Kidney (tissue), 13 donors: ENCODE measurements at regions not wholly inside any gene's neighbourhood (a gene's known extent, or its start where the extent isn't known, plus 50 kb on each side); places are given as distances from the start of the nearest gene placed in this dataset.

Source experiments
- DNase-seq, 5 donors: peaks; one replicate each; pipeline ENCODE4 v3.0.0-alpha.2; 2013 to 2020
- FAIRE-seq: peaks from 2 replicates; lab custom pipeline; 2012; peaks lifted over from hg19 to GRCh38; lab: Jason Lieb, UNC
- H3K27ac ChIP-seq, 2 donors: one replicate each; pipeline ENCODE4 v1.7.0; 2013; ENCODE audit warnings: low read depth in 2 of 2, low read length in 2 of 2, inconsistent platforms in 1 of 2
- H3K27me3 ChIP-seq: one replicate; pipeline ENCODE4 v1.7.1; 2013; ENCODE audit warnings: low read length, inconsistent platforms; ENCODE audit not compliant: control insufficient read depth, insufficient read depth
- H3K36me3 ChIP-seq, 3 donors: one replicate each; pipeline versions ENCODE4 v1.7.0 to v1.7.1; 2013; ENCODE audit warnings: low read length in 3 of 3, control low read depth in 1 of 3, inconsistent platforms in 1 of 3; ENCODE audit not compliant: insufficient read depth in 3 of 3, control insufficient read depth in 2 of 3
- H3K4me1 ChIP-seq, 3 donors: one replicate each; pipeline versions ENCODE4 v1.7.0 to v1.7.1; 2013; ENCODE audit warnings: low read length in 3 of 3, inconsistent platforms in 1 of 3, low read depth in 1 of 3; ENCODE audit not compliant: control insufficient read depth in 2 of 3, insufficient read depth in 2 of 3
- H3K4me3 ChIP-seq, 3 donors: one replicate each; pipeline versions ENCODE4 v1.7.0 to v1.8.1; 2013; ENCODE audit warnings: low read length in 3 of 3, control low read depth in 1 of 3, inconsistent platforms in 1 of 3
- H3K9ac ChIP-seq, 3 donors: one replicate each; pipeline versions ENCODE4 v1.7.0 to v1.7.1; 2013; ENCODE audit warnings: low read length in 3 of 3, control low read depth in 1 of 3, inconsistent platforms in 1 of 3
- H3K9me3 ChIP-seq, 3 donors: one replicate each; pipeline versions ENCODE4 v1.7.0 to v1.7.1; 2013; ENCODE audit warnings: low read length in 3 of 3, control low read depth in 1 of 3, inconsistent platforms in 1 of 3; ENCODE audit not compliant: control insufficient read depth in 2 of 3, insufficient read depth in 1 of 3
- CTCF ChIP-seq: IDR thresholded peaks from 3 replicates; pipeline ENCODE4 v1.5.1; 2012; ENCODE audit warnings: mild to moderate bottlenecking, moderate library complexity, borderline replicate concordance; ENCODE audit not compliant: insufficient read depth; ENCODE audit errors: extremely low read depth
- intact Hi-C: fragments of 100-400 bp; cut with DNase I; formaldehyde crosslinking; loops from one replicate; pipeline ENCODE4 v1.11.1; 2022
- donor health status: control.
- donor health status: control.
- donor health status: control.
- donor health status: control.
- donor health status: control.
- donor health status: DM: yes; HTN: yes; CAD: no.
- donor health status: Normal renal cell carcinoma (clear cell type).

DNA sequence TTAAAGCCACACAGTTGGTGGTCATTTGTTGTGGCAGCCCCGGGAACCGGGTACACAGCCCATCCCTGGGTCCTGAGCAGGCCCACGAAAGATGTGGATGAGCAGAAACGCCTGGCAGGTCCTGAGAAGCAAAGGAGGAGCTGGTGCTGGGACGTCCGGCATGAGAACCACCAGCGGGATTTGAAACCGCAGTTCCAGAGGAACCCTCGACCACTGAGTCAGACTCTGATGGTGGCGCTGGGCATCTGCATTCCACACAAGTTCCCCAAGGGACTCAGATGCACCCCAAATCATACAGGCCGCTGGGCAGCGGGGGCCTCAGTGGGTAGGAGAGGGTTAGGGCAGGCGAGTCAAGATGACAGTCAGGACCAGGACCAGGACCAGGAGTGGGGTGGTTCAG lies 363.0 kb downstream of the SHANK2 start:
- DNase-seq, result peak in 1 of 5 donors; percentile 52

GRCh38 chr11:70891844-70892380 lies 360.5 kb downstream of the SHANK2 start:
- FAIRE-seq (no peak), DNase-seq (peak in 1 of 5 donors; percentile 49)
- Histone ChIP-seq H3K9ac (no peak overlapping the region), H3K27me3 (no peaks in the 10 kb centered on the region), H3K9me3 (no peaks in the 10 kb centered on the region), H3K36me3 (peaks cover 0 to 2% (median 0%) of the 10 kb centered on the region in 3 donors), H3K4me3 (no peak overlapping the region), H3K4me1 (no peaks in the 10 kb centered on the region), H3K27ac (no peak overlapping the region)
- TF ChIP-seq CTCF, result no peak
- intact Hi-C loops, result no loop called here

More for the DNA sequence above, 363.0 kb downstream of the SHANK2 start:
- Histone ChIP-seq H3K27ac (no peak overlapping the region), H3K9me3 (no peaks in the 10 kb centered on the region), H3K4me1 (no peaks in the 10 kb centered on the region), H3K9ac (no peak overlapping the region), H3K4me3 (no peak overlapping the region), H3K36me3 (peaks cover 0 to 2% (median 0%) of the 10 kb centered on the region in 3 donors), H3K27me3 (no peaks in the 10 kb centered on the region)
- TF ChIP-seq CTCF, result no peak
- FAIRE-seq, result no peak
- intact Hi-C loops, result no loop called here

- FAIRE-seq, result no peak
- no peak overlapping the region for H3K4me3 ChIP-seq
- no peaks in the 10 kb centered on the region for H3K27me3 ChIP-seq
- H3K36me3 ChIP-seq, result peaks cover 0 to 2% (median 0%) of the 10 kb centered on the region in 3 donors
- intact Hi-C loops, result no loop called here
- H3K4me1 ChIP-seq, result no peaks in the 10 kb centered on the region
- no peak for TF ChIP-seq CTCF
- no peak overlapping the region for H3K9ac ChIP-seq
- H3K9me3 ChIP-seq, result no peaks in the 10 kb centered on the region
- H3K27ac ChIP-seq, result no peak overlapping the region
- DNase-seq, result no peak
Measured at GRCh38 chr11:70892889-70893288, 359.5 kb downstream of the SHANK2 start.
